22Rv1 (cell line): ENCODE measurements at regions not wholly inside any gene's neighbourhood (a gene's known extent, or its start where the extent isn't known, plus 50 kb on each side); places are given as distances from the start of the nearest gene placed in this dataset.

ENCODE experiments used
- H3K27ac ChIP-seq: fragments of 450-650 bp; 2 replicates; pipeline ENCODE4 v1.5.1; 2017
- ZFX ChIP-seq: fragments of 450-650 bp; IDR thresholded peaks from 2 replicates; pipeline ENCODE4 v1.6.1; 2017; ENCODE audit warnings: antibody characterized with exemption, borderline replicate concordance
- TF ChIP-seq, protein P1 (sequence below): fragments of 450-650 bp; IDR thresholded peaks from 2 replicates; pipeline ENCODE4 v1.5.1; 2017; ENCODE audit warnings: mild to moderate bottlenecking

DNA sequence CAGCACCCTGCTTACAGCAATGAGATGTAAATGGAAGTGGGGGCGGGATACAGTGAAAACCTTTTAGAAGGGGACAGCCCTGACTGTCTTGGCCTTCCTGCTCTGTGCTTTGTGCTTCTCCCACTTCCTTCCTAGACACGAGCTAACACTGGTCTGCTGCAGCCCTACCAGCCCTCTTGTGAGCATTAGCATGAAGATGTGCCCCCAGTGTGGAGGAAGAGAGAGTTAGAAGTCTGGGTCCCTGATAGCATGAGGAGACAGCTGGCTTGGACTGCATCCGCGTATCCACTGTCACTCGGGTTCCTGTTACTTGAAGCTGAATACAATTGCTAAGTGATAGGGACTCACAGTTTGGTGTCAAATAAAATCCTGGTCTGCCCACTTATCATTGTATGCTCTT, 248.1 kb upstream of the SOX5 start:
- no peak overlapping the region for H3K27ac ChIP-seq
- TF ChIP-seq, protein P1, sequence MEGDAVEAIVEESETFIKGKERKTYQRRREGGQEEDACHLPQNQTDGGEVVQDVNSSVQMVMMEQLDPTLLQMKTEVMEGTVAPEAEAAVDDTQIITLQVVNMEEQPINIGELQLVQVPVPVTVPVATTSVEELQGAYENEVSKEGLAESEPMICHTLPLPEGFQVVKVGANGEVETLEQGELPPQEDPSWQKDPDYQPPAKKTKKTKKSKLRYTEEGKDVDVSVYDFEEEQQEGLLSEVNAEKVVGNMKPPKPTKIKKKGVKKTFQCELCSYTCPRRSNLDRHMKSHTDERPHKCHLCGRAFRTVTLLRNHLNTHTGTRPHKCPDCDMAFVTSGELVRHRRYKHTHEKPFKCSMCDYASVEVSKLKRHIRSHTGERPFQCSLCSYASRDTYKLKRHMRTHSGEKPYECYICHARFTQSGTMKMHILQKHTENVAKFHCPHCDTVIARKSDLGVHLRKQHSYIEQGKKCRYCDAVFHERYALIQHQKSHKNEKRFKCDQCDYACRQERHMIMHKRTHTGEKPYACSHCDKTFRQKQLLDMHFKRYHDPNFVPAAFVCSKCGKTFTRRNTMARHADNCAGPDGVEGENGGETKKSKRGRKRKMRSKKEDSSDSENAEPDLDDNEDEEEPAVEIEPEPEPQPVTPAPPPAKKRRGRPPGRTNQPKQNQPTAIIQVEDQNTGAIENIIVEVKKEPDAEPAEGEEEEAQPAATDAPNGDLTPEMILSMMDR = no peak
- no peak for TF ChIP-seq ZFX

DNA sequence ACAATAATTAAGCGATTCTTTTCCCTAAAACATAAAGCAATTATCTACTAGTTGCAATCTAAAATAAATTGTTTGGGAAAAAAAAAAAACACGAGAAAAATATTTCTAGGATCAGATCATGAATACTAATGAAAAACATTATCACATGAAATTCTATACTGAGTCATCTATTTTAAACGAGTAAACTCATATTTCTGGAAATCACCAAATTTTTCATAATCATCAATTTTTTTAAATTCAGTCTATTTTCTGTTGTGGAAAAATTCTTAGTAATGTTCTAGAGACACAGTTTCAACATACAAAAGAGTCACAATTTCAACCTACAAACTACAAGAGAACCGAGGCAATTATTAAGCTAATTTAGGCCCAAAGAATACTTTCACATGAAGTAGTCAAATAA, 245.6 kb upstream of the SOX5 start:
- no peak overlapping the region for H3K27ac ChIP-seq
- TF ChIP-seq, protein P1 = no peak
- TF ChIP-seq ZFX = no peak

DNA sequence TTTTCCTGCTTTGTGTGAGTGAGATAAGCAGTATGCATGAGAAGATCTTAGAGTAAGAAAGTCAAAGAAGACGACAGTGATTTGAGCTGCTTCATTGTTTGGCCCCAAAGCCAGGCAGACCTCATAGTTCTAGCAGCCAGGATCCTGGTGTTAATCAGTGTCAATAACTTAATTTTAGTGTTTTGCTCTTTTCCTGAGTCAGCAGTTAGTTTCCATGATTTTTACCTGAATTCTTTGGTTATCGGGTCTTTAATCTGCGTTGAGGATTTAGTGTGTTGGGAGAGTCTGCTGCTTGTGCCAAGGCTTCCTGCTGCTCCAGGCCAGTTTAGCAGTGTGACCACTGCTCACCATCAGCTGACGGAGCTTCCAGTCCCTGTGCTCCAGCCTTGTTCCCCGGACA, 241.6 kb upstream of the SOX5 start:
- TF ChIP-seq, protein P1 = no peak
- no peak for TF ChIP-seq ZFX
- H3K27ac ChIP-seq = no peak overlapping the region

DNA sequence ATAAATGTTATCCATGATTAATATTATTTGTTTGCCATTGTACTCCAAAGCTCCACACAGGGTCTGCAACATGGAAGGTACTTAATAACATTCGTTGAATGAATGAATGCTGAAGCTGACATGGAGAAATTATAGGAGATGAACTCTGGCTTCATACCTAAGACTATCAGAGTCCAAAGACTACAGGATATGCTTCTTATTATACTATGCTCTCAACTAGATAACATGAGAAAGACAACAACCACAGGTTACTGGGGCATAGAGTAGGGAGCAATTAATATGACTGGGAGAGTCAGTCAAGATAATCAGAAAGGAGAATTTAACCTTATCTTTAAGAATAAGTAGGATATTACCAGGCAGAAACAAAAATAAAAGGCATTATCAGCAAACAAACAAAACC, 236.3 kb upstream of the SOX5 start:
- no peak overlapping the region for H3K27ac ChIP-seq
- no peak for TF ChIP-seq ZFX
- TF ChIP-seq, protein P1 = no peak

DNA sequence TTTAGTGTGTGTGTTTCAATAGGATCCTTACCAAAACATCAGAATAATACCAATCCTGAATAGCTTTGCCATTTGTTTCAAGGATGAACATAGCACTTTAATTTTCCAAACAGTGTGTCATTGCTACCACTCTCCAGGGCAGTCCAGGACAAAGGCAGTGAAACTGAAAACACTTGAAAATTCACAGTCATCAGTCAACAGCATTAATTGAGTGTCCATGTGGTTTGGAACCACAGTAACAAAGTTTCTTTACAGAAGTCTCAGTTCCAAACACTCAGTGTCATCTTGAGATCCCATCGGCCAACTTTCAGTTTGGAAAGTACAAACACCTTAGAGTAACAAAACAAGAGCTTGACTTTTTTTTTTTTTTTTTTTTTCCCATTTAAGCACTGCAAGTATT, 228.4 kb upstream of the SOX5 start:
- TF ChIP-seq, protein P1 = no peak
- TF ChIP-seq ZFX = no peak
- H3K27ac ChIP-seq = no peak overlapping the region

DNA sequence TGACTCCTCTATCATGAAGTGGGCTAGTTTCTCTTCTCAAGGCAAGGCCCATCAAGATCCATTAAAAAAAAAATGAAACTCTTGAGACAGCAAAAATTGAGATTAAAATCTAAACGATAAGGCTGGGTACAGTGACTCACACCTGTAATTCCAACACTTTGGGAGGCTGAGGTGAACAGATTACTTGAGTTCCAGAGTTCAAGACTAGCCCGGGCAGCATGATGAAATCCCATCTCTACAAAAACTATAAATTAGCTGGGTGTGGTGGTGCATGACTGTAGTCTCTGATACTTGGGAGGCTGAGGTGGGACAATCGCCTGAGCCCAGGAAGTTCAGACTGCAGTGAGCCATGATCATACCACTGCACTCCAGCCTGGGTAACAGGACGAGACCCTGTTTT, 226.5 kb upstream of the SOX5 start:
- no peak for TF ChIP-seq ZFX
- TF ChIP-seq, protein P1 = no peak
- no peak overlapping the region for H3K27ac ChIP-seq

DNA sequence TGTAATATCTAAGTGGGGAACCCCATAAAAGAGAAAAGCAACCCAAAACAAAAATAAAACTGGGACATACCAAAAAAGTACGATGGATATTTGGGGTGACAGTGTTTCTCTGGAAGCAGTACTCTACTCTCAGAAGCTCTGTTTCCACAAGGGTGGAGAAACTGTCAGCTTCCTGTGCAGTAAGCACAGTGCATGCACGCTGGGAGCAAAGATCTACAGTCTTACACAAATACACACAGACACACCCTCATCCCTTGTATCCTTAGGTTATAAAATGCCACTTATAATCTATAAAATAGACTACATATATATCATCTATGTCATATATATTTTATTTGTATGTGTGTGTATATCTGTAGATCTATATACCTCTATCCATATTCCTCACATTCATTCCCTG, 225.8 kb upstream of the SOX5 start:
- TF ChIP-seq, protein P1 = no peak
- no peak for TF ChIP-seq ZFX
- H3K27ac ChIP-seq = no peak overlapping the region
